ENCODE measurements at regions not wholly inside any gene's neighbourhood (a gene's known extent, or its start where the extent isn't known, plus 50 kb on each side); places are given as distances from the start of the nearest gene placed in this dataset.

DNA sequence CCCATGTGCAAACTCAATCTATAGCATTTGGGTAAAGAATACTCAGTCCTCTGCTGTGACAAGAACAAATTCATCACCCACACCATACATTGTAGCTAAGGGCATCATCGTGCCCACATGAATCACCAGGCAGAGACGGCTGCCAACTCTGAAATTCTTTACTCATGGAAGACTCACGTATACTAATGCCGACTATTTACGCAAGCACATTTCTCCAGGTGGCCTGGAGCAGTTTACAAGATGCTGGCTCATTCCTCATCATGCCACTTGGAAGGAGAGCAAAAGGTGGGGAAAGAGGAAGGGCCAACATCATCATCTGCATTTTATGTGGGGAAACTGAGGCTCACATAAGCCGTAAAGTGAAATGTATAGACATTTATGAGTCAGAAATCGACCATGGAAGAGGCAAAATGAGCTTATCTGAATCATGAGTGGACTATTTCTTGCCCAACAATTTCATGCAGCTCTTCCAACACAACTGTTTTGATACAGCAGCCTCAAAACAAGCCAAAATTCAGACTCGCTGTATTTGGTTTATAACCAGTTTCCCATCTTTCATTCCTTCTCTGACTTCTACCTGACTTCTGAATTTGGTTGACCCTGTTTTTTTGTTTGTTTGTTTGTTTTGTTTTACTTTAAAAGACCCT, 213.9 kb upstream of the SERP2 start:
- TF ChIP-seq ZFP69B (tag by site-specific recombination; IDR thresholded peaks at IDR 0.05) (no peak), ZNF660 (tag by site-specific recombination; IDR thresholded peaks at IDR 0.05) (no peak), ZNF654 (tag by site-specific recombination; IDR thresholded peaks at IDR 0.05; ENCODE audit: low read depth) (no peak), ZNF785 (tag by site-specific recombination; IDR thresholded peaks at IDR 0.05) (no peak)
